ENCODE measurements at regions not wholly inside any gene's neighbourhood (a gene's known extent, or its start where the extent isn't known, plus 50 kb on each side); places are given as distances from the start of the nearest gene placed in this dataset.

GRCh38 chr18:47720741-47721140 lies 209.7 kb downstream of the SMAD2 start:
- no peak overlapping the region for H3K4me3 ChIP-seq
- POLR2A ChIA-PET = no interaction called here
- H2AFZ ChIP-seq (ENCODE audit: low read depth, low read length) = no peak overlapping the region
- no peaks in the 10 kb centered on the region for H3K9me3 ChIP-seq (replicated peaks; ENCODE audit: control insufficient read depth, insufficient read depth, low read depth, low read length)
- BruUV-seq (replicated peaks) = no TSS peak
- 0 out of 5 replicates have a peak, but pooled peaks cover 0 to 8% of the 10 kb centered on the region in 2 experiments for H3K27me3 ChIP-seq (ENCODE audit: control insufficient read depth in 2 of 2, insufficient read depth in 2 of 2, low read length in 2 of 2)
- H3K36me3 ChIP-seq (ENCODE audit: control insufficient read depth, insufficient read depth, low read length) = no peaks in the 10 kb centered on the region
- H3K9me1 ChIP-seq (ENCODE audit: control insufficient read depth, insufficient read depth, low read length) = no peaks in the 10 kb centered on the region
- no peak for ATAC-seq
- FAIRE-seq = no peak
- intact Hi-C loops (cut with micrococcal nuclease) = no loop called here
- H3K4me2 ChIP-seq (ENCODE audit: insufficient read depth, low read length) = no peak overlapping the region
- no peaks in the 10 kb centered on the region for H3K79me2 ChIP-seq (ENCODE audit: control insufficient read depth, insufficient read depth, low read length)
- in situ Hi-C loops (cut with MboI) = no loop called here
- H3K4me1 ChIP-seq (replicated peaks in 1 of 2; ENCODE audit: control insufficient read depth in 2 of 2, insufficient read depth in 2 of 2, low read length in 2 of 2) = no peaks in the 10 kb centered on the region
- no peak for TF ChIP-seq POLR2AphosphoS5 (IDR thresholded peaks at IDR 0.05; ENCODE audit: control insufficient read depth, insufficient read depth, low read depth, low read length)
- no peak for TF ChIP-seq ZNF707 (CRISPR knock-in tag; conservative IDR thresholded peaks at IDR 0.05)
- TF ChIP-seq ZNF384 (IDR thresholded peaks at IDR 0.05; ENCODE audit: low read depth, low read length) = no peak
- TF ChIP-seq, protein P1, sequence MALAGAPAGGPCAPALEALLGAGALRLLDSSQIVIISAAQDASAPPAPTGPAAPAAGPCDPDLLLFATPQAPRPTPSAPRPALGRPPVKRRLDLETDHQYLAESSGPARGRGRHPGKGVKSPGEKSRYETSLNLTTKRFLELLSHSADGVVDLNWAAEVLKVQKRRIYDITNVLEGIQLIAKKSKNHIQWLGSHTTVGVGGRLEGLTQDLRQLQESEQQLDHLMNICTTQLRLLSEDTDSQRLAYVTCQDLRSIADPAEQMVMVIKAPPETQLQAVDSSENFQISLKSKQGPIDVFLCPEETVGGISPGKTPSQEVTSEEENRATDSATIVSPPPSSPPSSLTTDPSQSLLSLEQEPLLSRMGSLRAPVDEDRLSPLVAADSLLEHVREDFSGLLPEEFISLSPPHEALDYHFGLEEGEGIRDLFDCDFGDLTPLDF (CRISPR knock-in tag; IDR thresholded peaks at IDR 0.05) = no peak
- no peak for TF ChIP-seq PRPF4 (IDR thresholded peaks at IDR 0.05; ENCODE audit: insufficient read depth, low read depth, low read length, poor library complexity, severe bottlenecking)
- TF ChIP-seq NRF1 (conservative IDR thresholded peaks at IDR 0.05 in 1 of 2, IDR thresholded peaks at IDR 0.05 in 1 of 2) = no peak
- TF ChIP-seq BRD4 (IDR thresholded peaks at IDR 0.05) = no peak
- no peak for TF ChIP-seq E4F1 (CRISPR knock-in tag; IDR thresholded peaks at IDR 0.05; ENCODE audit: borderline replicate concordance)
- no peak for TF ChIP-seq HNRNPUL1 (IDR thresholded peaks at IDR 0.05; ENCODE audit: low read length)
- TF ChIP-seq, protein P2, sequence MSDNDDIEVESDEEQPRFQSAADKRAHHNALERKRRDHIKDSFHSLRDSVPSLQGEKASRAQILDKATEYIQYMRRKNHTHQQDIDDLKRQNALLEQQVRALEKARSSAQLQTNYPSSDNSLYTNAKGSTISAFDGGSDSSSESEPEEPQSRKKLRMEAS (CRISPR knock-in tag; IDR thresholded peaks at IDR 0.05) = no peak
- TF ChIP-seq GTF2A2 (tag; IDR thresholded peaks at IDR 0.05) = no peak
- no peak for TF ChIP-seq IRF2 (CRISPR knock-in tag; IDR thresholded peaks at IDR 0.05)
- TF ChIP-seq ATF1 (CRISPR knock-in tag; IDR thresholded peaks at IDR 0.05) = no peak
- TF ChIP-seq ATF1 (tag; IDR thresholded peaks at IDR 0.05) = no peak
- H3K9ac ChIP-seq (ENCODE audit: insufficient read depth in 1 of 2, low read depth in 2 of 2, low read length in 2 of 2) = no peak overlapping the region
- no peak for DNase-seq (ENCODE audit: extremely low read depth in 1 of 4, low spot score in 3 of 4)
- no peak overlapping the region for H3K27ac ChIP-seq (ENCODE audit: extremely low read depth, low read depth, low read length)
- 0% methylated on average over 2 of the region's 3 CpGs for WGBS (ENCODE audit: insufficient coverage, low coverage, missing lambda C conversion rate)
- CTCF ChIA-PET (ENCODE audit: low intra/inter-chr PET ratio) = interaction anchor here (0.6 kb wide), 1 partner anchor 20 kb away, joined by 4 read pairs; no protein-coding TSS in a partner anchor
- H4K20me1 ChIP-seq (replicated peaks; ENCODE audit: control insufficient read depth, insufficient read depth, low read length) = no peaks in the 10 kb centered on the region

All from K562 (cell line).